CD14-positive monocyte (primary cell): ENCODE measurements at regions not wholly inside any gene's neighbourhood (a gene's known extent, or its start where the extent isn't known, plus 50 kb on each side); places are given as distances from the start of the nearest gene placed in this dataset.
"Not testable (repeated sequence)": the region's sequence is repeated elsewhere in the genome, so short reads cannot be mapped to it uniquely, and the experiment has no call there.

ENCODE experiments used
- DNase-seq, 3 donors: peaks; one replicate each; pipeline ENCODE4 v3.0.0-alpha.2; 2011 to 2022
- H2AFZ ChIP-seq: 2 replicates; pipeline ENCODE4 v1.6.0; 2012; ENCODE audit warnings: mild to moderate bottlenecking, low read depth, low read length, inconsistent platforms; ENCODE audit not compliant: insufficient read depth, poor library complexity, severe bottlenecking
- H3K27ac ChIP-seq, 2 donors: 1 replicate in 1 of 2; 2 replicates in 1 of 2; pipeline ENCODE4 v1.5.1; 2012 to 2013; ENCODE audit warnings: low read length in 2 of 2, control low read depth in 1 of 2, inconsistent platforms in 1 of 2, low read depth in 1 of 2, mild to moderate bottlenecking in 1 of 2
- H3K27me3 ChIP-seq, 2 donors: one replicate each; pipeline versions ENCODE4 v1.6.0 to v1.6.1; 2011 to 2013; ENCODE audit warnings: low read length in 2 of 2; ENCODE audit not compliant: control insufficient read depth in 2 of 2, insufficient read depth in 2 of 2
- H3K36me3 ChIP-seq, 2 donors: replicated peaks in 1 of 2; 1 replicate in 1 of 2; 2 replicates in 1 of 2; pipeline versions ENCODE4 v1.5.1 to v1.6.1; 2012 to 2013; ENCODE audit warnings: low read length in 2 of 2, control low read depth in 1 of 2, inconsistent platforms in 1 of 2, mild to moderate bottlenecking in 1 of 2; ENCODE audit not compliant: insufficient read depth in 2 of 2, control insufficient read depth in 1 of 2
- H3K4me1 ChIP-seq, 2 donors: 1 replicate in 1 of 2; 2 replicates in 1 of 2; pipeline versions ENCODE4 v1.5.1 to v1.6.1; 2012 to 2013; ENCODE audit warnings: low read length in 2 of 2, control low read depth in 1 of 2, inconsistent platforms in 1 of 2, mild to moderate bottlenecking in 1 of 2, moderate library complexity in 1 of 2; ENCODE audit not compliant: insufficient read depth in 2 of 2, control insufficient read depth in 1 of 2
- H3K4me2 ChIP-seq: replicated peaks from 2 replicates; pipeline ENCODE3; 2012; ENCODE audit warnings: low read length, moderate library complexity, mild to moderate bottlenecking; ENCODE audit not compliant: poor library complexity, severe bottlenecking; ENCODE audit errors: extremely low read depth
- H3K4me3 ChIP-seq, 3 experiments: fragments of 200-600 bp in 1 of 3; sonication (generic) in 1 of 3; replicated peaks in 1 of 3; 1 replicate in 2 of 3; 2 replicates in 1 of 3; pipeline ENCODE4 v1.5.1; 2011 to 2013; ENCODE audit warnings: low read length in 3 of 3, mild to moderate bottlenecking in 3 of 3, control low read depth in 2 of 3, low read depth in 2 of 3, inconsistent platforms in 1 of 3, moderate library complexity in 1 of 3
- H3K79me2 ChIP-seq: 2 replicates; pipeline ENCODE4 v1.6.0; 2012; ENCODE audit warnings: mild to moderate bottlenecking, control low read depth, inconsistent platforms, low read length, moderate library complexity; ENCODE audit not compliant: insufficient read depth
- H3K9ac ChIP-seq: 2 replicates; pipeline ENCODE4 v1.6.0; 2017; ENCODE audit warnings: low read length, mild to moderate bottlenecking; ENCODE audit not compliant: insufficient read depth, poor library complexity, severe bottlenecking
- H3K9me3 ChIP-seq, 2 donors: replicated peaks in 1 of 2; 1 replicate in 1 of 2; 2 replicates in 1 of 2; pipeline versions ENCODE4 v1.5.1 to v1.6.1; 2012 to 2013; ENCODE audit warnings: low read length in 2 of 2, control low read depth in 1 of 2; ENCODE audit not compliant: control insufficient read depth in 1 of 2, insufficient read depth in 1 of 2
- H4K20me1 ChIP-seq: 2 replicates; pipeline ENCODE4 v1.6.0; 2012; ENCODE audit warnings: mild to moderate bottlenecking, low read length, control low read depth, moderate library complexity; ENCODE audit not compliant: insufficient read depth
- H3K27ac Mint-ChIP-seq, 7 donors: one replicate each; pipeline ENCODE4 v1.8.0; 2020; ENCODE audit warnings: mild to moderate bottlenecking in 7 of 7, mixed read lengths in 7 of 7, moderate library complexity in 6 of 7, inconsistent platforms in 2 of 7
- H3K27me3 Mint-ChIP-seq, 3 donors: one replicate each; pipeline ENCODE4 v1.8.0; 2021 to 2022; ENCODE audit warnings: low read depth in 3 of 3, mild to moderate bottlenecking in 3 of 3, mixed read lengths in 3 of 3, moderate library complexity in 3 of 3, inconsistent platforms in 1 of 3
- H3K36me3 Mint-ChIP-seq, 2 donors: one replicate each; pipeline ENCODE4 v1.8.0; 2020; ENCODE audit warnings: mixed read lengths in 2 of 2, inconsistent platforms in 1 of 2, mild to moderate bottlenecking in 1 of 2
- H3K4me1 Mint-ChIP-seq: one replicate; pipeline ENCODE4 v1.8.0; 2020; ENCODE audit warnings: mild to moderate bottlenecking, mixed read lengths
- H3K4me3 Mint-ChIP-seq, 2 donors: one replicate each; pipeline ENCODE4 v1.8.0; 2020; ENCODE audit warnings: mild to moderate bottlenecking in 2 of 2, mixed read lengths in 2 of 2, moderate library complexity in 1 of 2
- H3K9me3 Mint-ChIP-seq, 7 donors: one replicate each; pipeline ENCODE4 v1.8.0; 2020 to 2022; ENCODE audit warnings: mixed read lengths in 7 of 7, mild to moderate bottlenecking in 6 of 7, moderate library complexity in 6 of 7, inconsistent platforms in 2 of 7
- WGBS: methylation state at CpG from one replicate; pipeline ENCODE4 v1.1.5; 2013; ENCODE audit warnings: missing lambda C conversion rate; ENCODE audit not compliant: insufficient coverage; 5-methylcytosine and 5-hydroxymethylcytosine counted together
- intact Hi-C, 2 donors: fragments of 100-400 bp; cut with micrococcal nuclease; formaldehyde crosslinking; loops; one replicate each; pipeline versions ENCODE4 v1.15.0 to v1.15.1; 2023
- TF ChIP-seq, protein P1 (sequence below): fragments of 200-600 bp; IDR thresholded peaks from one replicate; pipeline ENCODE4 v1.8.0; 2022; ENCODE audit warnings: antibody characterized with exemption, mild to moderate bottlenecking

GRCh38 chr7:142581341-142581740 lies 167.9 kb upstream of the PRSS1 start:
- Histone ChIP-seq H3K27me3 (no peaks in the 10 kb centered on the region), H4K20me1 (no peaks in the 10 kb centered on the region), H2AFZ (peak overlapping the region; percentile 54), H3K4me3 (peak overlapping the region in 1 of 3 experiments; percentile 33), H3K4me1 (peaks cover 10 to 14% of the 10 kb centered on the region in 2 donors), H3K36me3 (no peaks in the 10 kb centered on the region), H3K9me3 (no peaks in the 10 kb centered on the region), H3K9ac (no peak overlapping the region), H3K4me2 (peak overlapping the region; percentile 43), H3K27ac (no peak overlapping the region), H3K79me2 (no peaks in the 10 kb centered on the region)
- no CpG with 5 or more reads among the region's 4 CpGs for WGBS
- TF ChIP-seq, protein P1, sequence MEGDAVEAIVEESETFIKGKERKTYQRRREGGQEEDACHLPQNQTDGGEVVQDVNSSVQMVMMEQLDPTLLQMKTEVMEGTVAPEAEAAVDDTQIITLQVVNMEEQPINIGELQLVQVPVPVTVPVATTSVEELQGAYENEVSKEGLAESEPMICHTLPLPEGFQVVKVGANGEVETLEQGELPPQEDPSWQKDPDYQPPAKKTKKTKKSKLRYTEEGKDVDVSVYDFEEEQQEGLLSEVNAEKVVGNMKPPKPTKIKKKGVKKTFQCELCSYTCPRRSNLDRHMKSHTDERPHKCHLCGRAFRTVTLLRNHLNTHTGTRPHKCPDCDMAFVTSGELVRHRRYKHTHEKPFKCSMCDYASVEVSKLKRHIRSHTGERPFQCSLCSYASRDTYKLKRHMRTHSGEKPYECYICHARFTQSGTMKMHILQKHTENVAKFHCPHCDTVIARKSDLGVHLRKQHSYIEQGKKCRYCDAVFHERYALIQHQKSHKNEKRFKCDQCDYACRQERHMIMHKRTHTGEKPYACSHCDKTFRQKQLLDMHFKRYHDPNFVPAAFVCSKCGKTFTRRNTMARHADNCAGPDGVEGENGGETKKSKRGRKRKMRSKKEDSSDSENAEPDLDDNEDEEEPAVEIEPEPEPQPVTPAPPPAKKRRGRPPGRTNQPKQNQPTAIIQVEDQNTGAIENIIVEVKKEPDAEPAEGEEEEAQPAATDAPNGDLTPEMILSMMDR: no peak
- Mint-ChIP-seq H3K4me3 (peak overlapping the region in 1 of 2 donors; percentile 81), H3K27ac (peak overlapping the region in 5 of 7 donors; percentile 5 to 64 (median 37)), H3K4me1 (peaks cover 21% of the 10 kb centered on the region), H3K9me3 (peaks cover 0 to 1% (median 0%) of the 10 kb centered on the region in 7 donors), H3K27me3 (peaks cover 0 to 3% (median 0%) of the 10 kb centered on the region in 3 donors), H3K36me3 (no peaks in the 10 kb centered on the region)
- intact Hi-C loops: loop anchor here in 1 of 2 donors (10.0 kb wide), 1 partner anchor 47 kb away; no protein-coding TSS in a partner anchor
- peak; percentile 52 to 84 (median 57) for DNase-seq

- H3K4me2 ChIP-seq: no peak overlapping the region
- H4K20me1 ChIP-seq: no peaks in the 10 kb centered on the region
- H3K27me3 ChIP-seq: no peaks in the 10 kb centered on the region
- no peaks in the 10 kb centered on the region for H3K79me2 ChIP-seq
- no peak overlapping the region for H3K27ac ChIP-seq
- no peaks in the 10 kb centered on the region for H3K9me3 ChIP-seq
- no peak overlapping the region for H3K9ac ChIP-seq
- peaks cover 10 to 14% of the 10 kb centered on the region in 2 donors for H3K4me1 ChIP-seq
- DNase-seq: no peak
- no CpG with 5 or more reads among the region's 1 CpG for WGBS
- Mint-ChIP-seq H3K4me1 (peaks cover 21% of the 10 kb centered on the region), H3K27me3 (peaks cover 0 to 3% (median 0%) of the 10 kb centered on the region in 3 donors), H3K9me3 (peaks cover 0 to 3% (median 0%) of the 10 kb centered on the region in 7 donors), H3K27ac (no peak overlapping the region), H3K36me3 (no peaks in the 10 kb centered on the region), H3K4me3 (no peak overlapping the region)
- intact Hi-C loops: loop anchor here in 1 of 2 donors (10.0 kb wide), 1 partner anchor 45 kb away; no protein-coding TSS in a partner anchor
- TF ChIP-seq, protein P1: no peak
- H2AFZ ChIP-seq: no peak overlapping the region
- no peaks in the 10 kb centered on the region for H3K36me3 ChIP-seq
- no peak overlapping the region for H3K4me3 ChIP-seq
Measured at GRCh38 chr7:142579946-142580345, 169.3 kb upstream of the PRSS1 start.

DNA sequence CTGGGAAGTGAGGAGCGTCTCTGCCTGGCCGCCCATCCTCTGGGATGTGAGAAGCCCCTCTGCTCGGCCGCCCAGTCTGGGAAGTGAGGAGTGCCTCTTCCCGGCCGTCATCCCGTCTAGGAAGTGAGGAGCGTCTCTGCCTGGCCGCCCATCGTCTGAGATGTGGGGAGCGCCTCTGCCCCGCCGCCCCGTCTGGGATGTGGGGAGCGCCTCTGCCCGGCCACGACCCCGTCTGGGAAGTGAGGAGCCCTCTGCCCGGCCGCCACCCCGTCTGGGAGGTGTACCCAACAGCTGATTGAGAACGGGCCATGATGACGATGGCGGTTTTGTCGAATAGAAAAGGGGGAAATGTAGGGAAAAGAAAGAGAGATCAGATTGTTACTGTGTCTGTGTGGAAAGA lies 173.9 kb upstream of the PRSS1 start:
- H3K36me3 Mint-ChIP-seq, H3K4me3 ChIP-seq, H4K20me1 ChIP-seq, H3K4me1 ChIP-seq, intact Hi-C loops, H3K9me3 Mint-ChIP-seq, H3K27ac Mint-ChIP-seq, H3K27me3 Mint-ChIP-seq, H2AFZ ChIP-seq, H3K4me3 Mint-ChIP-seq, H3K79me2 ChIP-seq, H3K9ac ChIP-seq, H3K27me3 ChIP-seq, H3K9me3 ChIP-seq, H3K4me1 Mint-ChIP-seq, H3K36me3 ChIP-seq, H3K27ac ChIP-seq, DNase-seq, H3K4me2 ChIP-seq: not testable (repeated sequence)
- WGBS: 95% methylated on average over 8 of the region's 25 CpGs
